H9 (cell line): ENCODE measurements at regions not wholly inside any gene's neighbourhood (a gene's known extent, or its start where the extent isn't known, plus 50 kb on each side); places are given as distances from the start of the nearest gene placed in this dataset.

Source experiments
- DNase-seq: peaks from one replicate; pipeline ENCODE4 v3.0.0-alpha.2; 2017
- H2AFZ ChIP-seq: one replicate; pipeline ENCODE4 v1.6.1; 2013; ENCODE audit warnings: mild to moderate bottlenecking, low read length, control low read depth, moderate library complexity
- H2AK5ac ChIP-seq: 2 replicates; pipeline ENCODE4 v1.6.1; 2013; ENCODE audit warnings: low read length, control low read depth, mixed read lengths; ENCODE audit not compliant: insufficient read length
- H2BK120ac ChIP-seq: one replicate; pipeline ENCODE4 v1.6.1; 2013; ENCODE audit warnings: low read depth, mild to moderate bottlenecking, low read length, control low read depth, inconsistent platforms; ENCODE audit not compliant: poor library complexity, severe bottlenecking
- H2BK12ac ChIP-seq: 2 replicates; pipeline ENCODE4 v1.6.1; 2013; ENCODE audit warnings: low read length, control low read depth, mixed read lengths, low read depth; ENCODE audit not compliant: insufficient read length
- H2BK15ac ChIP-seq: 2 replicates; pipeline ENCODE4 v1.6.1; 2013; ENCODE audit warnings: low read depth, low read length, control low read depth
- H2BK20ac ChIP-seq: one replicate; pipeline ENCODE4 v1.6.1; 2013; ENCODE audit warnings: low read depth, mild to moderate bottlenecking, low read length, control low read depth, inconsistent platforms; ENCODE audit not compliant: poor library complexity, severe bottlenecking
- H2BK5ac ChIP-seq: 2 replicates; pipeline ENCODE4 v1.6.1; 2013; ENCODE audit warnings: low read length, control low read depth, mixed read lengths; ENCODE audit not compliant: insufficient read length
- H3K14ac ChIP-seq: 2 replicates; pipeline ENCODE4 v1.6.1; 2013; ENCODE audit warnings: low read length, control low read depth; ENCODE audit not compliant: insufficient read depth
- H3K18ac ChIP-seq: 2 replicates; pipeline ENCODE4 v1.6.1; 2013; ENCODE audit warnings: low read depth, mild to moderate bottlenecking, mixed read lengths, low read length, control low read depth; ENCODE audit not compliant: insufficient read length
- H3K23ac ChIP-seq: 2 replicates; pipeline ENCODE4 v1.6.1; 2013; ENCODE audit warnings: low read length, control low read depth, mixed read lengths, low read depth; ENCODE audit not compliant: insufficient read length
- H3K23me2 ChIP-seq: 2 replicates; pipeline ENCODE4 v1.6.1; 2013; ENCODE audit warnings: low read depth, mild to moderate bottlenecking, mixed read lengths, low read length, control low read depth; ENCODE audit not compliant: insufficient read length, poor library complexity, severe bottlenecking
- H3K27ac ChIP-seq: 2 replicates; pipeline ENCODE4 v1.5.1; 2013; ENCODE audit warnings: low read length, control low read depth, mixed read lengths, low read depth; ENCODE audit not compliant: insufficient read length
- H3K27me3 ChIP-seq: 2 replicates; pipeline ENCODE4 v1.6.1; 2013; ENCODE audit warnings: low read length, control low read depth, inconsistent platforms; ENCODE audit not compliant: insufficient read depth
- H3K4ac ChIP-seq: 2 replicates; pipeline ENCODE4 v1.6.1; 2013; ENCODE audit warnings: low read depth, mild to moderate bottlenecking, control low read depth, inconsistent platforms, low read length, moderate library complexity
- H3K4me1 ChIP-seq: 2 replicates; pipeline ENCODE4 v1.6.1; 2013; ENCODE audit warnings: low read length, control low read depth, inconsistent platforms; ENCODE audit not compliant: insufficient read depth
- H3K4me2 ChIP-seq: 2 replicates; pipeline ENCODE4 v1.6.1; 2013; ENCODE audit warnings: low read length, control low read depth, mixed read lengths; ENCODE audit not compliant: insufficient read length, insufficient read depth
- H3K56ac ChIP-seq: 2 replicates; pipeline ENCODE4 v1.6.1; 2013; ENCODE audit warnings: low read depth, mild to moderate bottlenecking, mixed read lengths, low read length, control low read depth; ENCODE audit not compliant: insufficient read length
- H3K79me1 ChIP-seq: 2 replicates; pipeline ENCODE4 v1.6.1; 2013; ENCODE audit warnings: low read depth, mild to moderate bottlenecking, moderate library complexity, low read length, control low read depth, inconsistent platforms; ENCODE audit not compliant: insufficient read depth, poor library complexity, severe bottlenecking
- H3K79me2 ChIP-seq: 2 replicates; pipeline ENCODE4 v1.6.1; 2013; ENCODE audit warnings: low read length, control low read depth, inconsistent platforms; ENCODE audit not compliant: insufficient read depth
- H3K9ac ChIP-seq: 2 replicates; pipeline ENCODE4 v1.6.1; 2013; ENCODE audit warnings: low read length, control low read depth, mixed read lengths; ENCODE audit not compliant: insufficient read length; ENCODE audit errors: extremely low read depth
- H3K9me3 ChIP-seq: one replicate; pipeline ENCODE4 v1.6.1; 2013; ENCODE audit warnings: low read depth, low read length, inconsistent platforms; ENCODE audit not compliant: control insufficient read depth
- H3T11ph ChIP-seq: one replicate; pipeline ENCODE4 v1.6.1; 2013; ENCODE audit warnings: mild to moderate bottlenecking, low read length, control low read depth, inconsistent platforms
- H4K20me1 ChIP-seq: one replicate; pipeline ENCODE4 v1.6.1; 2013; ENCODE audit not compliant: control insufficient read depth, insufficient read length, insufficient read depth
- H4K5ac ChIP-seq: 2 replicates; pipeline ENCODE4 v1.6.1; 2013; ENCODE audit warnings: low read depth, mild to moderate bottlenecking, mixed read lengths, low read length, control low read depth; ENCODE audit not compliant: insufficient read length
- H4K8ac ChIP-seq: replicated peaks from 2 replicates; pipeline ENCODE4 v1.6.1; 2013; ENCODE audit warnings: low read length, control low read depth, mixed read lengths, low read depth; ENCODE audit not compliant: insufficient read length
- H4K91ac ChIP-seq: 2 replicates; pipeline ENCODE4 v1.6.1; 2013; ENCODE audit warnings: low read depth, mild to moderate bottlenecking, moderate library complexity, mixed read lengths, low read length, control low read depth; ENCODE audit not compliant: insufficient read length
- H3K27ac Mint-ChIP-seq, 3 experiments: 2 replicates in 2 of 3; 3 replicates in 1 of 3; pipeline ENCODE4 v1.8.0; 2020 to 2021; ENCODE audit warnings: mixed read lengths in 3 of 3, mild to moderate bottlenecking in 1 of 3, moderate library complexity in 1 of 3
- H3K27me3 Mint-ChIP-seq: 2 replicates; pipeline ENCODE4 v1.8.0; 2021; ENCODE audit warnings: low read depth, mild to moderate bottlenecking, moderate library complexity, mixed read lengths
- H3K36me3 Mint-ChIP-seq, 3 experiments: 2 replicates in 2 of 3; 3 replicates in 1 of 3; pipeline ENCODE4 v1.8.0; 2020 to 2021; ENCODE audit warnings: low read depth in 3 of 3, mixed read lengths in 3 of 3; ENCODE audit not compliant: insufficient read depth in 1 of 3
- H3K4me1 Mint-ChIP-seq, 2 experiments: 2 replicates each; pipeline ENCODE4 v1.8.0; 2020; ENCODE audit warnings: mixed read lengths in 2 of 2
- H3K4me3 Mint-ChIP-seq, 2 experiments: 2 replicates in 1 of 2; 3 replicates in 1 of 2; pipeline ENCODE4 v1.8.0; 2020 to 2021; ENCODE audit warnings: mild to moderate bottlenecking in 2 of 2, mixed read lengths in 2 of 2, moderate library complexity in 1 of 2
- H3K9me3 Mint-ChIP-seq, 2 experiments: 2 replicates in 1 of 2; 3 replicates in 1 of 2; pipeline ENCODE4 v1.8.0; 2020; ENCODE audit warnings: mild to moderate bottlenecking in 2 of 2, mixed read lengths in 2 of 2, moderate library complexity in 1 of 2
- TF ChIP-seq, protein P1 (sequence below): fragments of 200-600 bp; sonication (generic); conservative IDR thresholded peaks from 3 replicates; pipeline ENCODE4 v1.8.0; 2021; ENCODE audit warnings: antibody characterized with exemption, mild to moderate bottlenecking

DNA sequence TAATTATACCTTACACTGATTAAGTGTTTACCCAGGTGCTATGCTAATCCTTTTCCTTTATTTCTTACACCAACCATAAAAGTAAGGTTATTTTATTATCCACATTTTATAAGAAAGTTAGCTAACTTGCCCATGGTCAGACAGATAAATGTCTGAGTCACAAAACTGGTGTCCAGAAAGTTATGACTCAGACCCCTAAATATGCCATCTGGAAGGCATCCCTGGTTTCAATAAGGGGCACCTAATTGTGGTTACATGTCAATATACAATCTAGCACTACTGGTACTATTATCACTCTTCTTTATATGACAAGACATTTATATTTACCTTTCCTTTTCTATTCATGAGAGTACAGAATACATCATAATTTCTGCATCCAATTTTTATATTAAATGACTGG lies 496.5 kb upstream of the ADGRL2 start:
- no peaks in the 10 kb centered on the region for H3K27me3 Mint-ChIP-seq
- H3K27ac Mint-ChIP-seq = no peak overlapping the region
- no peak overlapping the region for H3K4me2 ChIP-seq
- no peak overlapping the region for H2AFZ ChIP-seq
- no peaks in the 10 kb centered on the region for H3K79me1 ChIP-seq
- TF ChIP-seq, protein P1, sequence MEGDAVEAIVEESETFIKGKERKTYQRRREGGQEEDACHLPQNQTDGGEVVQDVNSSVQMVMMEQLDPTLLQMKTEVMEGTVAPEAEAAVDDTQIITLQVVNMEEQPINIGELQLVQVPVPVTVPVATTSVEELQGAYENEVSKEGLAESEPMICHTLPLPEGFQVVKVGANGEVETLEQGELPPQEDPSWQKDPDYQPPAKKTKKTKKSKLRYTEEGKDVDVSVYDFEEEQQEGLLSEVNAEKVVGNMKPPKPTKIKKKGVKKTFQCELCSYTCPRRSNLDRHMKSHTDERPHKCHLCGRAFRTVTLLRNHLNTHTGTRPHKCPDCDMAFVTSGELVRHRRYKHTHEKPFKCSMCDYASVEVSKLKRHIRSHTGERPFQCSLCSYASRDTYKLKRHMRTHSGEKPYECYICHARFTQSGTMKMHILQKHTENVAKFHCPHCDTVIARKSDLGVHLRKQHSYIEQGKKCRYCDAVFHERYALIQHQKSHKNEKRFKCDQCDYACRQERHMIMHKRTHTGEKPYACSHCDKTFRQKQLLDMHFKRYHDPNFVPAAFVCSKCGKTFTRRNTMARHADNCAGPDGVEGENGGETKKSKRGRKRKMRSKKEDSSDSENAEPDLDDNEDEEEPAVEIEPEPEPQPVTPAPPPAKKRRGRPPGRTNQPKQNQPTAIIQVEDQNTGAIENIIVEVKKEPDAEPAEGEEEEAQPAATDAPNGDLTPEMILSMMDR = no peak
- H3K4ac ChIP-seq = no peak overlapping the region
- H3K14ac ChIP-seq = no peak overlapping the region
- no peak overlapping the region for H3K4me3 Mint-ChIP-seq
- H2AK5ac ChIP-seq = no peak overlapping the region
- no peak overlapping the region for H2BK20ac ChIP-seq
- no peak overlapping the region for H3K23ac ChIP-seq
- H4K91ac ChIP-seq = no peak overlapping the region
- no peak overlapping the region for H4K5ac ChIP-seq
- no peak for DNase-seq
- H3K56ac ChIP-seq = no peak overlapping the region
- no peaks in the 10 kb centered on the region for H3K79me2 ChIP-seq
- H3K36me3 Mint-ChIP-seq = peaks cover 0 to 6% (median 0%) of the 10 kb centered on the region in 3 experiments; a peak in 2 of 7 replicates
- no peak overlapping the region for H3K27ac ChIP-seq
- H3K23me2 ChIP-seq = no peaks in the 10 kb centered on the region
- no peak overlapping the region for H2BK5ac ChIP-seq
- peaks cover 9% of the 10 kb centered on the region; the same call in 1 of the 2 replicates for H3K4me1 ChIP-seq
- H3K4me1 Mint-ChIP-seq = peaks cover 38 to 49% of the 10 kb centered on the region in 2 experiments
- no peak overlapping the region for H2BK120ac ChIP-seq
- H4K20me1 ChIP-seq = no peaks in the 10 kb centered on the region
- H3T11ph ChIP-seq = no peak overlapping the region
- no peak overlapping the region for H3K9ac ChIP-seq
- H4K8ac ChIP-seq = no peak overlapping the region
- no peaks in the 10 kb centered on the region for H3K9me3 ChIP-seq
- H2BK15ac ChIP-seq = no peak overlapping the region
- H2BK12ac ChIP-seq = no peak overlapping the region
- H3K18ac ChIP-seq = no peak overlapping the region
- H3K27me3 ChIP-seq = no peaks in the 10 kb centered on the region
- H3K9me3 Mint-ChIP-seq = peaks cover 0 to 2% of the 10 kb centered on the region in 2 experiments; a peak in 1 of 5 replicates
